Cardiac muscle cell (in vitro differentiated cells and primary cell): ENCODE measurements at regions not wholly inside any gene's neighbourhood (a gene's known extent, or its start where the extent isn't known, plus 50 kb on each side); places are given as distances from the start of the nearest gene placed in this dataset.

Source experiments
- DNase-seq, 2 donors: peaks; one replicate each; pipeline versions ENCODE4 v3.0.0 to v3.0.0-alpha.2; 2010 to 2017; ENCODE audit warnings: low read depth in 1 of 2, low spot score in 1 of 2
- H3K27ac ChIP-seq: fragments of 200-600 bp; sonication (generic); 2 replicates; pipeline ENCODE4 v1.5.1; 2016
- H3K27me3 ChIP-seq: fragments of 200-600 bp; sonication (generic); 2 replicates; pipeline ENCODE4 v1.6.0; 2016; ENCODE audit warnings: control low read depth
- H3K36me3 ChIP-seq: fragments of 200-600 bp; sonication (generic); 2 replicates; pipeline ENCODE4 v1.5.1; 2016; ENCODE audit warnings: control low read depth
- H3K4me1 ChIP-seq: fragments of 200-600 bp; sonication (generic); 2 replicates; pipeline ENCODE4 v1.8.1; 2017; ENCODE audit warnings: low read depth, mild to moderate bottlenecking, mixed run types
- H3K4me3 ChIP-seq: fragments of 200-600 bp; sonication (generic); 2 replicates; pipeline ENCODE4 v1.5.1; 2016; ENCODE audit warnings: mild to moderate bottlenecking
- H3K9me3 ChIP-seq: fragments of 200-600 bp; sonication (generic); 2 replicates; pipeline ENCODE4 v1.5.1; 2017; ENCODE audit warnings: low read depth, mild to moderate bottlenecking, control low read depth
- TF ChIP-seq, protein P1 (sequence below): IDR thresholded peaks from 2 replicates; pipeline ENCODE4 v1.5.1; 2012; ENCODE audit warnings: low read depth, mild to moderate bottlenecking, low read length

DNA sequence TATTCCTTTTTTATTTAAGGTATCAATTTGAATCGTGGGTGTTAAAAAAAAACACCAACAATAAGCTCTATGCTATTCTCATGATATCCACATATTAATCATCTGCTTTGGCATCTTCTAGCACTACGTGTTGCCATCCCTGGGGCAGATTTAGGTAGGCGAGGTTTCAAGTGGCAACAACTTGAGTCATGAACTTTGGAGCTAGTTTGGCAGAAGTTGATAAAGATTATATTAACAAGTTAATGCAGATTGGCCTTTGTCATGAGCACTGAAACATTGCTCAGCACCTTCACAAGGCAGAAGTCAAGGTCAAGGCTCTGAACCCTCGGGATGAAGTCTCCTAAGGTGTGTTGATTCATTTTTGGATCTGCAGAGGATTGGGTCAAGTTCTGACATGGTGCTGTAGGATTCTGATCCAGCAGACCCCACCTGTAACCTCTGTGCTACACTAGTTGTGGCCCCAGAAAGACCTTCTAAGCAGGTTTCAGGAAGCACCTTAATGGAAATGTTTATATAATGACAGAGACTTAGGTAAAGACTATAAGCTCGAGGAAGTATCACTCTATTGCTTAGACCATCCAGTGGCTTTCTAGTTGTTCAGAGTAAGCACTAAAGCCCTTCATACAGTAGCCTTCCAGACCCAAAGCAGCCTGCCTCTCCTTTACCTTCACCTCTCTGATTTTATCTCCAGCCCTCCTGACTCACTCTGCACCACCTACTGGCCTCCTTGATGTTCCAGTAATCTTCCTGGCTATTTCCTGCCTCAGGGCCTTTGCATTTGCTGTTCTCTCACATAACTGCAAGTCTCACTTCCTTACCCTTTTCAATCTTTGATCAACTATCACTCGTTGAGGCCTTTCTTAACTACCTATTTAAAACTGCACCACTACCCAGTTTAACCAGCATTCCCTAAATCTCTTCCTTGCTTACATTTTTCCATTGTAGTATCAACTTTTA lies 117.0 kb upstream of the SLC4A4 start:
- Histone ChIP-seq H3K4me3 (no peak overlapping the region), H3K4me1 (peaks cover 8% of the 10 kb centered on the region), H3K27ac (no peak overlapping the region), H3K9me3 (no peaks in the 10 kb centered on the region), H3K27me3 (no peaks in the 10 kb centered on the region), H3K36me3 (no peaks in the 10 kb centered on the region)
- no peak for DNase-seq
- TF ChIP-seq, protein P1, sequence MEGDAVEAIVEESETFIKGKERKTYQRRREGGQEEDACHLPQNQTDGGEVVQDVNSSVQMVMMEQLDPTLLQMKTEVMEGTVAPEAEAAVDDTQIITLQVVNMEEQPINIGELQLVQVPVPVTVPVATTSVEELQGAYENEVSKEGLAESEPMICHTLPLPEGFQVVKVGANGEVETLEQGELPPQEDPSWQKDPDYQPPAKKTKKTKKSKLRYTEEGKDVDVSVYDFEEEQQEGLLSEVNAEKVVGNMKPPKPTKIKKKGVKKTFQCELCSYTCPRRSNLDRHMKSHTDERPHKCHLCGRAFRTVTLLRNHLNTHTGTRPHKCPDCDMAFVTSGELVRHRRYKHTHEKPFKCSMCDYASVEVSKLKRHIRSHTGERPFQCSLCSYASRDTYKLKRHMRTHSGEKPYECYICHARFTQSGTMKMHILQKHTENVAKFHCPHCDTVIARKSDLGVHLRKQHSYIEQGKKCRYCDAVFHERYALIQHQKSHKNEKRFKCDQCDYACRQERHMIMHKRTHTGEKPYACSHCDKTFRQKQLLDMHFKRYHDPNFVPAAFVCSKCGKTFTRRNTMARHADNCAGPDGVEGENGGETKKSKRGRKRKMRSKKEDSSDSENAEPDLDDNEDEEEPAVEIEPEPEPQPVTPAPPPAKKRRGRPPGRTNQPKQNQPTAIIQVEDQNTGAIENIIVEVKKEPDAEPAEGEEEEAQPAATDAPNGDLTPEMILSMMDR = no peak

DNA sequence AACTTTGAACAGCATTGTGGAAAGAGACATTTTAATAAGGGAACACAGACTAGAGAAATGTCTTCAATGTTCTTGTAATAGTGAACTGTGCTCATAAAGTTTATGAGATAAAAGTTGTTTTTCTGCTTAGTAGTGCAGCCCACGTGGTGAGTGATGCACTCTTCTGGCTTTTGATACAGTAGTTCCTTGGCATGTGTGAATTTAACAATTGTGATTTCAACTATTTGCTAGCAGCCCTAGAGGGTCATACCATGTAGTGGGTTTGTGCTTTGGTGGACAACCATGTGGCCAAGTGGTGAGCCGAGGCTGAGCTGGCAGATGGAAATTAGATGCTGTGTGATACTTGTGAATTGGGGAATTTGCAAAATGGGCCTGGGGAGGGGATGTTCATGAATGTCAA lies 116.2 kb upstream of the SLC4A4 start:
- H3K27ac ChIP-seq = no peak overlapping the region
- H3K27me3 ChIP-seq = no peaks in the 10 kb centered on the region
- H3K36me3 ChIP-seq = no peaks in the 10 kb centered on the region
- peaks cover 5% of the 10 kb centered on the region for H3K4me1 ChIP-seq
- DNase-seq = no peak
- H3K4me3 ChIP-seq = no peak overlapping the region
- TF ChIP-seq, protein P1 = no peak
- no peaks in the 10 kb centered on the region for H3K9me3 ChIP-seq

DNA sequence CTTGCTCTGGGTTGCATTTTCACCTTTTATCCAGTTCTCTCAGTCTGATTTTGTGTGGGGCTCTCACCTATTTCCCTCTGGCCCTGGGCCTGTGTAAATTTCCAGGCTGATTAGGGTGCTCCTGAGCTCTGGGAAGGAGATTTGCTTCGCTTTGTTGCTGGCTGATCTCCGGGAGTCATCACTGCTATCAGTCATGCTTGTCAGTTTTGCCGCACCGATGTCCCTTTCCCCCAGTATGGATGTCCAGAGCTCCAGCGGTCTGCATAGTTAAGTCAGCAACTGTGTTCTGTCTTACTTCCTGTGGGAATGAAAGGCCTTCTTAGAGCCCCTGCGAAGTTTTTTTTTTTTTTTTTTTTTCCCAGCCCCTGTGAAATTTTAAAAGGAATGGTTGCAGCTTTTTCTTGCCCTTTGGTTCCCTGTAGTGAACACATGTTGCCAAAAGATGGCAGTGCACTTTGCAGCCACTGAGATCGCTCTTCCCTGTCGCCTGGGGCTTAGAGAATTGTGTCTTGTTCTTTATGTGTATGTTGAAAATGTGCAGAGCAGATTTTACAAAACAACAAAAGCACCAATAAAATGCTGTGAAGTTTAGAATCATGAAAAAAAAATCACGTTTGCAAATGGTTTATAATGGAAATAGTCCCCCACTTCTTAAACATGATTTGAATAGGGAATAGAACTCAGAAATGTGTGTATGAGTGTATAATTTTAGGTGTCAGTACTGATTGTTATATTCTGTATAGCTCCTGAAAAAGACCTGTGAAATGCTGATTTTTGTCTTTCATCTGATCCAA lies 109.1 kb upstream of the SLC4A4 start:
- Histone ChIP-seq H3K27me3 (no peaks in the 10 kb centered on the region), H3K27ac (peak overlapping the region; percentile 34), H3K4me3 (no peak overlapping the region), H3K4me1 (peaks cover 25% of the 10 kb centered on the region), H3K36me3 (no peaks in the 10 kb centered on the region), H3K9me3 (no peaks in the 10 kb centered on the region)
- peak; percentile 75 to 77 for DNase-seq
- TF ChIP-seq, protein P1 = peak; percentile 80

DNA sequence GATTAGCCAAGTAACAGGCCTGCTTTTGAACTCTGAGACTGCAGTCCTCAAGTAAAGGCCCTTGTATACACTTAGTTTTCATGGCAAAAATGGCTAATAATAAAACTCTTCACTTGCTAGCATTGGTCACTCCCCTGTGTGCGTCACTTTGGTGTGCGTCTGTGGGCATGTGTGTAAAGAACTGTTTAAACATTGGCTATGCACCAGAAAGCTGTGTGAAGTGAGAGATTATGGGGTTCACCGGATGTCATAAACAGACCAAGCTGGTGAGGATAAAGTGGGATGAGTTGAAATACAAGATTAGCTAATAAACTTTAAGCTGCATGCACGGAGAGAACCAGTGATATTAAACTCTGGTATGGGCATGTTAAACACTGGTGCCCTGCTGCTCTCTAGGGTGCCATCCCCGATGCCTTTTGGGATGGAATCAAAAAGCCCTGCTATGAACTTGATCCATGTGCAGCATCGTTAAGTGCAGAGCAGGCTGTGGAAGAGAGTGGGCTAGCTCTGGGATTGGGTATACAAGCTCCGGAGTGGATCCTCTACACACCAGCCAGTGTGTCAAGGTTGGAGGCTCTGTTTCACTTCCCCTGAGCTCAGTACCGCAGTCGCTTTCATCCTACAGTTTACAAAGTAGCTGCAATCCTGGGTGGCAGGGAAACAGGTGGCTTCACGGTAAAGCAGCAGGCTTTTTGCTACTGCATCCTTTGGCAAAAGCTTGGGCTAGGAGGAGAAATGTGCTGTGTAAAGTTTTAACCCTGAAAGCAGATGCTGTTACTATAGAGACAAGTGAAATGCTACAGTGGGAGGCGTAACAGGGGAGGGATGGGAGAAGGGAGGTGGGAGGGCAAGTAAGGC lies 108.3 kb upstream of the SLC4A4 start:
- Histone ChIP-seq H3K4me1 (peaks cover 27% of the 10 kb centered on the region), H3K9me3 (no peaks in the 10 kb centered on the region), H3K27ac (no peak overlapping the region), H3K4me3 (no peak overlapping the region), H3K36me3 (no peaks in the 10 kb centered on the region), H3K27me3 (no peaks in the 10 kb centered on the region)
- TF ChIP-seq, protein P1 = no peak
- DNase-seq = no peak
